GM19468 (cell line): ENCODE measurements at regions not wholly inside any gene's neighbourhood (a gene's known extent, or its start where the extent isn't known, plus 50 kb on each side); places are given as distances from the start of the nearest gene placed in this dataset.
"Not testable (repeated sequence)": the region's sequence is repeated elsewhere in the genome, so short reads cannot be mapped to it uniquely, and the experiment has no call there.

Experiments used
- ATAC-seq: cut with Tn5 transposase; IDR thresholded peaks from one replicate; pipeline ENCODE4 v1.9.1; 2021; ENCODE audit warnings: mild to moderate bottlenecking, moderate library complexity, moderate number of reproducible peaks; ENCODE audit not compliant: unreplicated experiment; ENCODE audit errors: extremely low read depth

DNA sequence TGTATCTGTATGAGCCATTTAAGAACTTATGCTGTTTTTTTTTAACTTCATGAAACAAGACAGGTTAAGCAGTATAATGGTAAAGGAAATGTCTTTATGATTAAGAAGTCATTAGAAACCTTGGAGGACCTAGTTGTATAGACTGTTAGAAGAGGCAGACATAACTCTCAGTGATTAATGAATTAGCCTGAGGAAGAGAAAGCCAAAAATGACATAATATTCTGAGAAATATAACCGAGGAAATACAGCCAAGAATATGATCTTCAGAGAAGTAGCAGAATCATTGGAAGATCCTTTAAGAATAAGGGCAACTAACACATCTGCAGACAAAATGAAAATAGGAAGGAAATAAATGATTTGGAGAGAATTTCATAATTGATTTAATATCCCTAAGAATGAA, 738.1 kb upstream of the NCAM2 start:
- no peak for ATAC-seq

- no peak for ATAC-seq
Measured at GRCh38 chr21:20261364-20261763, 736.8 kb upstream of the NCAM2 start.

DNA sequence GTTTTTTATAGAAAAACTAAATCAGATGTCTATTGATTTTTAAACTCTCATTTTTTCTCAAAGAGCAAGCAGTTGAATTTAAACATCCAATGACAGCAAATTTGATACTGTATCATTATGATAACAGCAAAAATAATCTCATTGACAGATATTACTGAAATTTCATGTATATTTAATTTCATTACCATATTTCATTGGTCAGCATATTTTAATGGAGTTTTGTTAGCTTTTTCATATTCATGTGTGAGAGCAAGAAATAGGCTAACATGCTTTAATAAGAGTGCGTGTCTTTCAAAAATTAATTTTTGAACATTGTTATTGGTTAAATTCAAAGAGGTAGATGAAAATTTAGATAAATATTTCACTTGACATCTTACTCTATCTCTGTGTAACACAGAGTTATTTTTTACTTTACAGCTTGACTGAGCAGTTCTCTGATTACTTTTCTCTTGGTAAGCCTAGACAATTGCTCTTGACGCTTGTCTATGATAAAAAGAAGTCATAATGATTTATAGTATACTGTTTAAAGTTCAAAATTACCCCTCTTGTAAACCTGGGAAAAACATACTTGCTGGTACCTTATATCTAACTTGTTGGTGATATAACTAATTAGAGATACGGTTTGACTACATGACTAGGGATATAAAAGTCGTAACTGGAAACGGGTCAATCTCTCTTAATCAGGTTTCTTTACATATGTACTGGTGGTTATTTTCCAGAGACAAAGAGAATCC, 732.3 kb upstream of the NCAM2 start:
- ATAC-seq, result no peak

DNA sequence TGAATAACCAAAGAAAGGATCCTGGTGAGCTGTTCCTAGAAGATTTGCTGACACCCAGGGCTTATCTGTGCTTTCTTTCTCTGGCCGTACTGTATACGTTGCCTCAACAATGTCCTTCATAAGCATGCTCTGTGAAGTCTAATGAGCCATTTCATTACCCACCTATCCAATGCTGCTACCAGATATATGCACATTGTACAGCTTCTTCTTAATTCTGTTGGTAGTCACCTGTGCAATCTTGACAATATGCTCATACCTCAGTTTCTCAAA, 731.8 kb upstream of the NCAM2 start:
- no peak for ATAC-seq

DNA sequence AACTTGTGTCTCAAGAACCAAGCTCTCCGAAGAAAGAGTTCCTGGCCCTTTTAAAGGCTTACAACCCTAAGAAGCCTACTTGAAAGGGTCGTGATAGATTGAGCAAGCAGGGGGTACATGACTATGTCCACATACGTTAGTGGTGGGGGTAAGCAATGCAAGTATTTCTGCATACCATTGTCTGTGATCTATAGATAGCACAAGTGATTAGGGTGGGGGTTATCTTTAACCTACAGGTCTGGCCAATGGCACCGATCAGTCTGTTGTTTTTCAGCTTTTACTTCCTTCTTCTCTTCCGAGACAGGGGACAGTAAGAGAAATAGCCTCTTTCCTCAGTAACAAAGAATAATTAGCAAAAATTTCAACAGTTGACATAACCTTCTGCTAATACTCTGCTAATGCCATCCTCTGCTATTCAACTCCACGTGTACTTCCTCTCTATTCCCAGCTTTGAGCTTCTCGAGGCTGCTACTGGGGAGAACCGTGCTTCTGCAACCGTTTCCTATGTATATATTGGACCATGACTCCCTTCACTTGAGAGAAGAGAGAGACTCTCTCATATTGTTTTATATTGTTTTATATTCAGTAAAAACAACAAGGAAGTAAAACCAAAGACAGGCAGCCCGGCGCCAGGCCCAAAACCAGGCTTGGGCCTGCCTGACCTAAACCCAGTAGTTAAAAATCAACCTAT, 727.7 kb upstream of the NCAM2 start:
- no peak for ATAC-seq

- ATAC-seq, result no peak
Measured at GRCh38 chr21:20272791-20273362, 725.3 kb upstream of the NCAM2 start.

- no peak for ATAC-seq
Measured at GRCh38 chr21:20276377-20276776, 721.8 kb upstream of the NCAM2 start.

GRCh38 chr21:20276954-20277353, 721.3 kb upstream of the NCAM2 start:
- no peak for ATAC-seq

DNA sequence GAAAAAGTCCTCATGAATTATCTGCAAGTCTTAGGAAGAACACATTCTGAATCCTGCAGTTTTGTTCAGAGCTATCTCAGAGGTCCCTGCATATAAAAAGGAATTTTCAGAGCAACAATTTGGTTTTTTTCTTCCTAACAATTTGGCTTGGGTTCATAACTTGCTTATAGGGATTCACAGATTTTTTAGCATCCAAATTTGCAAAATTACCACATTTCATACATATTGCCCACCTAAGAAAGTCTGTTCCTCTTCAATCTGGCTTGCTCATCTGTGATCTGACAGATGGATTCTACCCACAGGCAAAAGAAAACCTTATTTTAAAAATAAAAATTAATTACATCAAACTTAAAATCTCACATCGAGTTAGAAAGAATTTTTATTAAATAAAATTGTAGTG, 714.4 kb upstream of the NCAM2 start:
- no peak for ATAC-seq

- ATAC-seq, result no peak
Measured at GRCh38 chr21:20292280-20292679, 705.9 kb upstream of the NCAM2 start.

- not testable (repeated sequence) for ATAC-seq
Measured at GRCh38 chr21:20292854-20293253, 705.4 kb upstream of the NCAM2 start.

GRCh38 chr21:20301395-20301794, 696.8 kb upstream of the NCAM2 start:
- no peak for ATAC-seq

- ATAC-seq, result no peak
Measured at GRCh38 chr21:20302084-20302483, 696.1 kb upstream of the NCAM2 start.

GRCh38 chr21:20306836-20307235, 691.4 kb upstream of the NCAM2 start:
- no peak for ATAC-seq

DNA sequence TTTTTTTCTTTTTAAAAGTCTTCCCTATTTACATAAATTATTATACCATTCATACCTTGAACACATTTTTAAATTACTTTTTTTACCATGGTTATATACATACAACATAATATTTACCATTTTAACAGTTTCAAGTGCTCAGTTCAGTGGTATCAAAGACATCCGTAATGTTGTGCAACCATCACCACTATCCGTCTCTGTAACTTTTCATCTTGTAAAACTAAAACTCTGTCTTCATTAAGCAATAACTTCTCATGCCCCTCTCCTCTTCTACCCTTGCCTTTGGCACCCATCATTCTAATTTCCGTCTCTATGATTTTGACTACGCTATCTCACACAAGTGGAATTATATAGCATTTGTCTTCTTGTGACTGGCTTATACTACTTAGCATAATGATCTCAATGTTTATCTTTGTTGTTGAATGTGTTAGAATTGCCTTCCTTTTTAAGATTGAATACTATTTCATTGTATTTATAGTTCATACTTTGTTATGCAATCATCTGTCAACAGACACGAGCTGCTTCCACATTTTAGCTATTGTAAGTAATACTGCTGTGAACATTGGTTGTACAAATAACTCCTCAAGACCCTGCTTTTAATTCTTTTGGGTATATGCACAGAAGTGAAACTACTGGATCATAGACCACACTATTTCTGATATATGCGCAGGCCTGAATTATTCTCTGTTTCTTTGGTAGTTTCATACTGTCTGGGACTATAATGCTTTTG, 689.5 kb upstream of the NCAM2 start:
- ATAC-seq, result no peak

DNA sequence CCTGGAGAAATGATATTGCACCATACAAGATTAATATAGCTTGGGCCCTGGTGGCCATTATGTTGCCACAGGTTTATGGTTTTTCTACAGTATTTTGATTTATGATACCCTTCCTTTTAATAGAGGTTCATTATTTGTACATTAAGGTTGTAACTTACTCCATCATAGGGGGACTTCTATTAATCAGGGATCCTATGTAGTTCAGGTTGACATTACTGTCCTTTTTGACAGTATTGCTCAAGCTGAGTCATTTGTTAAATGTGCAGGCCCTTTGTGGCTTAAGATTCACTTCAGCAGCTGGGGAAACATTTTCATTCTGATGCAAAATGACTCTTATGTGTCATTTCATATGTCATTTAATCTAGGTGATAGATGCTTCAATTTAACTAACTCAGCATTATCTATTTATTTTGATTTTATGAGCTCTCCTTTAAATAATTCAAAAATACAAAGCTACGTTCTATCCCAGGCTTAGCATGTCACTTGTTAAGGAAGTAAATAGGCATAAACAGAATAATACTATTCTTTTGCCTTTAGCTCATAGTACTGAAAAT, 686.9 kb upstream of the NCAM2 start:
- ATAC-seq, result no peak

- ATAC-seq, result no peak
Measured at GRCh38 chr21:20313013-20313412, 685.2 kb upstream of the NCAM2 start.

DNA sequence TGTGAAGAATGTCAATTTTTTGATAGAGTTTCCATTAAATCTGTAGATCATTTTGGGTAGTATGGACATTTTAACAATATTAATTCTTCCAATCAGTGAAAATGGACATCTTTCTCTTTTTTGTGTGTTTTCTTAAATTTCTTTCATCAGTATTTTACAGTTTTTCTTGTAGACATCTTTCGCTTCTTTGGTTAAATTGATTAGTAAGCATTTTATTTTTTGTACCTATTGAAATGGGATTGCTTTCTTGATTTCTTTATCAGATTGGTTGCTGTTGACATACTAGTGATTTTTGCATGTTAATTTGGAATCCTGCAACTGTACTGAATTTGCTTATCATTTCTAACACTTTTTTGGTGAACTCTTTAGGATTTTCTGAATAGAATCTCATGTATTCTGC, 683.2 kb upstream of the NCAM2 start:
- no peak for ATAC-seq

DNA sequence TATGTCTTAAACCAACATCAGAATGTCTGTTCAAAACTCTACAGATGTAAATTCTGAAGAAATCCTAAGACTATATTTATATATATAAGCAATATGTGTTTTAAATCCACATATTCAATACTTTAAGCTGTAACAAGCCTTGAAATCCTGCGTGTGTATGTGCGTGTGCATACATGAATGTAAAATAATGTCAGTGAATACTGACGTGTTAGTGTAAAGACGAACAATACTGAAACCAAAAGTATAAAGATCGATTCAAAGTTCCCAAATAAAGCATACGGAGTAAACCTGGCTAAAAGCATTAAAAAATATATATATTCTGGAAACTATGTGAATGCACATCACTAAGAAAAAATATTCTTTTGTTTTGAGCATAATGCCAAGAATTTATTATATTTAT, 668.6 kb upstream of the NCAM2 start:
- ATAC-seq, result no peak

- no peak for ATAC-seq
Measured at GRCh38 chr21:20330652-20331051, 667.6 kb upstream of the NCAM2 start.

DNA sequence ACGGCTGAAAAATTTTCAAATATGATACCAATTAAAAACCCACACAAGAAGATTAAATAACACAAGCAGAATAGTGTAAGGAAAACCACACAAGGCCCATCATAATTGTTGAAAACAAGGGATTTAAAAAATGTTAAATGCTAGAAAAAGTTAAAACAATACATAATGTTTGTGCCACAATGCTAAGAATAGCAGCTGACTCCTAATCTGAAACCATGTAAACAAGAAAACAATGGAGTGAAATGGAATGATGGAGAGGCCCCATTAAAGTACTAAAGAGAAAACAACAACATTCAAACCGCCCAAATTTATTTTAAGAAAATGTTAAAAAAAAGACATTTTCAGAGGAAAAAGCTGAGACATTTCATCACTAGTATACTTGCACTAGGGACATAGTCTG, 663.6 kb upstream of the NCAM2 start:
- no peak for ATAC-seq
